SK-N-SH (cell line): ENCODE measurements at regions not wholly inside any gene's neighbourhood (a gene's known extent, or its start where the extent isn't known, plus 50 kb on each side); places are given as distances from the start of the nearest gene placed in this dataset.

Source experiments
- EZH2phosphoT487 ChIP-seq: fragments of 200-600 bp; sonication (generic); IDR thresholded peaks from 2 replicates; pipeline ENCODE4 v1.6.1; 2017; ENCODE audit warnings: low read depth, mixed run types, mild to moderate bottlenecking, antibody characterized with exemption, moderate library complexity, borderline replicate concordance
- FOSL2 ChIP-seq: IDR thresholded peaks from 2 replicates; pipeline ENCODE4 v1.4.0; 2012; ENCODE audit warnings: low read depth, mild to moderate bottlenecking, moderate library complexity, borderline replicate concordance
- FOXJ3 ChIP-seq: sonication (generic); formaldehyde crosslinking; IDR thresholded peaks from 2 replicates; pipeline ENCODE4 v1.5.1; 2020; ENCODE audit warnings: mild to moderate bottlenecking, missing genetic modification reagents
- GATA2 ChIP-seq: sonication (generic); formaldehyde crosslinking; IDR thresholded peaks from 2 replicates; pipeline ENCODE4 v1.5.0; 2020; ENCODE audit warnings: mild to moderate bottlenecking, missing genetic modification reagents
- JUND ChIP-seq: IDR thresholded peaks from 2 replicates; pipeline ENCODE4 v1.4.0; 2012
- MXI1 ChIP-seq: IDR thresholded peaks from 2 replicates; pipeline ENCODE4 v1.6.1; 2012; ENCODE audit warnings: mild to moderate bottlenecking, low read depth, low read length, improper control_type of control experiment
- NRF1 ChIP-seq: IDR thresholded peaks from 2 replicates; pipeline ENCODE4 v1.6.1; 2012; ENCODE audit warnings: low read depth, mild to moderate bottlenecking, low read length
- PBX3 ChIP-seq: IDR thresholded peaks from 2 replicates; pipeline ENCODE4; 2012
- POLR2AphosphoS5 ChIP-seq: IDR thresholded peaks from 2 replicates; pipeline ENCODE4 v1.6.1; 2012; ENCODE audit warnings: low read depth, low read length
- RCOR1 ChIP-seq: fragments of 150-350 bp; IDR thresholded peaks from 2 replicates; pipeline ENCODE4 v1.6.1; 2017; ENCODE audit warnings: antibody characterized with exemption, low read length
- SMC3 ChIP-seq: IDR thresholded peaks from 2 replicates; pipeline ENCODE4 v1.6.1; 2012; ENCODE audit warnings: low read depth, low read length, improper control_type of control experiment
- TCF12 ChIP-seq: IDR thresholded peaks from 2 replicates; pipeline ENCODE4 v1.4.0; 2012
- USF2 ChIP-seq: fragments of 150-350 bp; IDR thresholded peaks from 2 replicates; pipeline ENCODE4 v1.6.1; 2017; ENCODE audit warnings: antibody characterized with exemption, low read length, low read depth, borderline replicate concordance
- ZBTB33 ChIP-seq: IDR thresholded peaks from 2 replicates; pipeline ENCODE4 v1.4.0; 2012; ENCODE audit warnings: low read depth, borderline replicate concordance
- TF ChIP-seq, protein P1 (sequence below): IDR thresholded peaks from 2 replicates; pipeline ENCODE4 v1.4.0; 2012; ENCODE audit warnings: low read depth, borderline replicate concordance

DNA sequence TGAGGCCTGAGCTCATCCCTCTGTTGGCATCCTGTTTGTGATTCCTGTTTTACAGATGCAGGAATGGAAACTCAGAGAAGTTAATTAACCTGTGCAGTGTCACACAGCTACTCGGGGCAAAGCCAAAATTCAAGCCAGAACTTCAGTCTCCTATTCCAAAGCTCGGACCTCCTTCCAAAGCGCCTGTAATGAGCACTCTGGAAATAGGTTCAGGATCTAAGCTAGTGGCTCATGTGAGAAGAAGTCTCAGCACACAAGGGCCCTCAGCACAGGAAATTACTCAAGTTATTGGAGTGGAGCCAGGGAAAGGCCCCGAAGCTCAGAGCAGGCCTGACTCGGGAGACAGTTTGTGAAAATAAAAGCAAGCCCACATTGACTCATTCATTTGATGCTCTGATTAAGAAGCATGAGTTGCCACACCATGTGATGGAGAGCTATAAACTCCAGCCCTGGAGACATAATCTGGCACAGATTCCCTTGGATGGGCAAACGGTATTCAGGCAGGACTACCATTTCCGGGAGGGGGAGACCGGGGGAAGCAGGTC lies 50.6 kb upstream of the LYST start (continued):
- TF ChIP-seq FOXJ3 (CRISPR knock-in tag), result no peak
- no peak for TF ChIP-seq EZH2phosphoT487
- TF ChIP-seq TCF12, result peak; percentile 95
- peak; percentile 40; the same call in 1 of the 2 replicates for TF ChIP-seq RCOR1
- peak; percentile 32; the same call in 1 of the 2 replicates for TF ChIP-seq USF2
- peak; percentile 62; the same call in 1 of the 2 replicates for TF ChIP-seq MXI1
- peak; percentile 94 for TF ChIP-seq JUND
- TF ChIP-seq, protein P1, sequence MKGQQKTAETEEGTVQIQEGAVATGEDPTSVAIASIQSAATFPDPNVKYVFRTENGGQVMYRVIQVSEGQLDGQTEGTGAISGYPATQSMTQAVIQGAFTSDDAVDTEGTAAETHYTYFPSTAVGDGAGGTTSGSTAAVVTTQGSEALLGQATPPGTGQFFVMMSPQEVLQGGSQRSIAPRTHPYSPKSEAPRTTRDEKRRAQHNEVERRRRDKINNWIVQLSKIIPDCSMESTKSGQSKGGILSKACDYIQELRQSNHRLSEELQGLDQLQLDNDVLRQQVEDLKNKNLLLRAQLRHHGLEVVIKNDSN, result peak; percentile 85
- no peak for TF ChIP-seq GATA2 (CRISPR knock-in tag)
- TF ChIP-seq POLR2AphosphoS5, result peak; percentile 69; the same call in 1 of the 2 replicates
- peak; percentile 89 for TF ChIP-seq ZBTB33
- TF ChIP-seq NRF1, result no peak
- TF ChIP-seq PBX3, result peak; percentile 95
- TF ChIP-seq FOSL2, result peak; percentile 97
- TF ChIP-seq SMC3, result 0 out of 2 replicates have a peak, but pooled peaks have one; percentile 8
